GM23338 (cell line): ENCODE measurements at regions not wholly inside any gene's neighbourhood (a gene's known extent, or its start where the extent isn't known, plus 50 kb on each side); places are given as distances from the start of the nearest gene placed in this dataset.
"Not testable (repeated sequence)": the region's sequence is repeated elsewhere in the genome, so short reads cannot be mapped to it uniquely, and the experiment has no call there.

ENCODE experiments used
- ATAC-seq: fragments of 200-7000 bp; cut with Tn5 transposase; 3 replicates; pipeline ENCODE4 v1.9.1; 2020
- DNase-seq: peaks from one replicate; pipeline ENCODE4 v3.0.0-alpha.2; 2015; ENCODE audit warnings: low spot score
- H2AFZ ChIP-seq: fragments of 200-600 bp; sonication (generic); 2 replicates; pipeline ENCODE4 v1.8.0; 2016; ENCODE audit warnings: antibody characterized with exemption, mild to moderate bottlenecking, moderate library complexity
- H3F3A ChIP-seq: fragments of 200-600 bp; sonication (generic); replicated peaks from 2 replicates; pipeline ENCODE4 v1.8.0; 2017; ENCODE audit warnings: antibody characterized with exemption, mixed run types, low read depth
- H3K27ac ChIP-seq: fragments of 200-600 bp; sonication (generic); 2 replicates; pipeline ENCODE4 v1.6.1; 2016; ENCODE audit warnings: low read depth
- H3K27me3 ChIP-seq: fragments of 200-600 bp; sonication (generic); 2 replicates; pipeline ENCODE4 v1.8.0; 2016; ENCODE audit warnings: mild to moderate bottlenecking, mixed run types, moderate library complexity; ENCODE audit not compliant: insufficient read depth
- H3K36me3 ChIP-seq: fragments of 200-600 bp; sonication (generic); 2 replicates; pipeline ENCODE4 v1.8.0; 2016; ENCODE audit warnings: mild to moderate bottlenecking; ENCODE audit not compliant: insufficient read depth
- H3K4me1 ChIP-seq: fragments of 200-600 bp; sonication (generic); 2 replicates; pipeline ENCODE4 v1.8.0; 2016; ENCODE audit warnings: mild to moderate bottlenecking, moderate library complexity; ENCODE audit not compliant: insufficient read depth
- H3K4me2 ChIP-seq: fragments of 200-600 bp; sonication (generic); 2 replicates; pipeline ENCODE4 v1.7.1; 2017; ENCODE audit warnings: mixed run types
- H3K4me3 ChIP-seq: fragments of 200-600 bp; sonication (generic); 2 replicates; pipeline ENCODE4 v1.6.1; 2016; ENCODE audit warnings: mixed run types
- H3K79me2 ChIP-seq: fragments of 200-600 bp; sonication (generic); replicated peaks from 2 replicates; pipeline ENCODE4 v1.8.0; 2017; ENCODE audit warnings: mild to moderate bottlenecking; ENCODE audit not compliant: insufficient read depth
- H3K9me2 ChIP-seq: fragments of 200-600 bp; sonication (generic); 2 replicates; pipeline ENCODE4 v1.8.0; 2017; ENCODE audit not compliant: insufficient read depth
- H4K20me1 ChIP-seq: fragments of 200-600 bp; sonication (generic); replicated peaks from 2 replicates; pipeline ENCODE4 v1.8.0; 2017; ENCODE audit warnings: mild to moderate bottlenecking; ENCODE audit not compliant: insufficient read depth
- H3K27ac Mint-ChIP-seq: 2 replicates; pipeline ENCODE4 v1.8.0; 2020; ENCODE audit warnings: inconsistent platforms, mild to moderate bottlenecking, moderate library complexity, mixed read lengths
- H3K27me3 Mint-ChIP-seq: 3 replicates; pipeline ENCODE4 v1.8.0; 2022; ENCODE audit warnings: low read depth, mild to moderate bottlenecking, moderate library complexity, mixed read lengths, inconsistent platforms; ENCODE audit not compliant: insufficient read depth, poor library complexity
- H3K36me3 Mint-ChIP-seq: 3 replicates; pipeline ENCODE4 v1.8.0; 2021; ENCODE audit warnings: low read depth, mild to moderate bottlenecking, inconsistent platforms, moderate library complexity, mixed read lengths
- H3K4me1 Mint-ChIP-seq: 3 replicates; pipeline ENCODE4 v1.8.0; 2020; ENCODE audit warnings: mild to moderate bottlenecking, inconsistent platforms, mixed read lengths
- H3K4me3 Mint-ChIP-seq: 3 replicates; pipeline ENCODE4 v1.8.0; 2021; ENCODE audit warnings: moderate library complexity, mild to moderate bottlenecking, inconsistent platforms, mixed read lengths
- H3K9me3 Mint-ChIP-seq: 3 replicates; pipeline ENCODE4 v1.8.0; 2020; ENCODE audit warnings: moderate library complexity, mild to moderate bottlenecking, inconsistent platforms, mixed read lengths
- CREB1 ChIP-seq: fragments of 250-450 bp; sonication (Bioruptor Pico); IDR thresholded peaks from 2 replicates; pipeline ENCODE4 v1.5.0; 2020; ENCODE audit warnings: low read depth, mild to moderate bottlenecking, moderate library complexity
- CTCF ChIP-seq, 2 experiments: fragments of 200-600 bp in 1 of 2; sonication (generic) in 1 of 2; conservative IDR thresholded peaks; 2 replicates each; pipeline versions ENCODE4 v1.5.1 to v1.6.1; 2016 to 2017; ENCODE audit warnings: antibody characterized with exemption in 2 of 2, low read depth in 2 of 2, mild to moderate bottlenecking in 2 of 2, moderate library complexity in 1 of 2
- ETS1 ChIP-seq: IDR thresholded peaks from 2 replicates; pipeline ENCODE4 v1.6.1; 2016; ENCODE audit warnings: antibody characterized with exemption
- EZH2phosphoT487 ChIP-seq: fragments of 200-600 bp; sonication (generic); IDR thresholded peaks from one replicate; pipeline ENCODE4 v1.8.1; 2018; ENCODE audit warnings: antibody characterized with exemption; ENCODE audit not compliant: unreplicated experiment
- NANOG ChIP-seq: IDR thresholded peaks from 2 replicates; pipeline ENCODE4 v1.6.1; 2016; ENCODE audit warnings: antibody characterized with exemption, borderline replicate concordance
- POLR2AphosphoS5 ChIP-seq: IDR thresholded peaks from 2 replicates; pipeline ENCODE4 v1.6.1; 2016; ENCODE audit warnings: antibody characterized with exemption, low read depth
- REST ChIP-seq: IDR thresholded peaks from one replicate; pipeline ENCODE4 v1.6.1; 2018; ENCODE audit warnings: antibody characterized with exemption; ENCODE audit not compliant: unreplicated experiment
- STAT1 ChIP-seq: IDR thresholded peaks from one replicate; pipeline ENCODE4 v1.6.1; 2016; ENCODE audit warnings: antibody characterized with exemption; ENCODE audit not compliant: unreplicated experiment
- ZNF114 ChIP-seq: fragments of 250-450 bp; sonication (Bioruptor Pico); IDR thresholded peaks from 2 replicates; pipeline ENCODE4 v1.5.0; 2020; ENCODE audit warnings: mild to moderate bottlenecking, moderate library complexity
- ZNF331 ChIP-seq: fragments of 250-450 bp; sonication (Bioruptor Pico); IDR thresholded peaks from 2 replicates; pipeline ENCODE4 v1.5.0; 2020; ENCODE audit warnings: low read depth, mild to moderate bottlenecking, moderate library complexity

GRCh38 chr3:165603196-165603595 lies 234.0 kb downstream of the BCHE start (continued):
- TF ChIP-seq CTCF (conservative IDR thresholded peaks at IDR 0.05; ENCODE audit: low read depth in 2 of 2) = no peak
- TF ChIP-seq ZNF331 (CRISPR knock-in tag) = no peak
- no peak for TF ChIP-seq EZH2phosphoT487
- TF ChIP-seq POLR2AphosphoS5 = no peak
- no peak for TF ChIP-seq REST
- no peak for TF ChIP-seq ZNF114 (CRISPR knock-in tag)
- no peak for TF ChIP-seq CREB1 (CRISPR knock-in tag)
- TF ChIP-seq NANOG = no peak

- not testable (repeated sequence) for H3K9me3 Mint-ChIP-seq, H3K4me3 ChIP-seq, H3K4me1 ChIP-seq, H4K20me1 ChIP-seq, H3F3A ChIP-seq, H3K27me3 Mint-ChIP-seq, H3K27me3 ChIP-seq, ATAC-seq, H3K4me3 Mint-ChIP-seq, H3K9me2 ChIP-seq, H3K36me3 Mint-ChIP-seq, DNase-seq, H3K4me2 ChIP-seq, H3K4me1 Mint-ChIP-seq, H2AFZ ChIP-seq, H3K27ac Mint-ChIP-seq, H3K36me3 ChIP-seq, H3K79me2 ChIP-seq, H3K27ac ChIP-seq
These were observed 264.7 kb downstream of the BCHE start for GRCh38 chr3:165572566-165572965.

- ATAC-seq (no peak), DNase-seq (no peak)
- Mint-ChIP-seq H3K4me1 (no peaks in the 10 kb centered on the region), H3K9me3 (no peaks in the 10 kb centered on the region), H3K4me3 (no peak overlapping the region), H3K27me3 (no peaks in the 10 kb centered on the region), H3K36me3 (no peaks in the 10 kb centered on the region), H3K27ac (no peak overlapping the region)
- H4K20me1 ChIP-seq = no peaks in the 10 kb centered on the region
- no peaks in the 10 kb centered on the region for H3K27me3 ChIP-seq
- H3K27ac ChIP-seq = no peak overlapping the region
- H3K79me2 ChIP-seq = no peaks in the 10 kb centered on the region
- H2AFZ ChIP-seq = no peak overlapping the region
- no peaks in the 10 kb centered on the region for H3K36me3 ChIP-seq
- no peak overlapping the region for H3K4me2 ChIP-seq
- H3F3A ChIP-seq = no peaks in the 10 kb centered on the region
- H3K4me3 ChIP-seq = no peak overlapping the region
- H3K4me1 ChIP-seq = no peaks in the 10 kb centered on the region
- H3K9me2 ChIP-seq = no peaks in the 10 kb centered on the region
- TF ChIP-seq NANOG = no peak
- no peak for TF ChIP-seq REST
- TF ChIP-seq STAT1 = no peak
- TF ChIP-seq ZNF114 (CRISPR knock-in tag) = no peak
- no peak for TF ChIP-seq ETS1
- TF ChIP-seq CTCF (conservative IDR thresholded peaks at IDR 0.05; ENCODE audit: low read depth in 2 of 2) = no peak
- no peak for TF ChIP-seq EZH2phosphoT487
These were observed 268.2 kb downstream of the BCHE start for GRCh38 chr3:165568907-165569462.
